HG03469 (cell line): ENCODE measurements at regions not wholly inside any gene's neighbourhood (a gene's known extent, or its start where the extent isn't known, plus 50 kb on each side); places are given as distances from the start of the nearest gene placed in this dataset.
"Not testable (repeated sequence)": the region's sequence is repeated elsewhere in the genome, so short reads cannot be mapped to it uniquely, and the experiment has no call there.

Experiments used
- ATAC-seq: cut with Tn5 transposase; IDR thresholded peaks from one replicate; pipeline ENCODE4 v1.9.1; 2021; ENCODE audit warnings: mild to moderate bottlenecking, moderate library complexity, moderate number of reproducible peaks; ENCODE audit not compliant: unreplicated experiment

GRCh38 chr16:62794724-62795123, 758.5 kb upstream of the CDH8 start:
- ATAC-seq = no peak

- not testable (repeated sequence) for ATAC-seq
Measured at GRCh38 chr16:62780081-62780480, 743.8 kb upstream of the CDH8 start.

- no peak for ATAC-seq
Measured at GRCh38 chr16:62764572-62764971, 728.3 kb upstream of the CDH8 start.

- no peak for ATAC-seq
Measured at GRCh38 chr16:62760398-62760797, 724.2 kb upstream of the CDH8 start.

GRCh38 chr16:62755938-62756337, 719.7 kb upstream of the CDH8 start:
- ATAC-seq = no peak

GRCh38 chr16:62752854-62753253, 716.6 kb upstream of the CDH8 start:
- ATAC-seq = no peak

GRCh38 chr16:62751218-62751617, 715.0 kb upstream of the CDH8 start:
- no peak for ATAC-seq

GRCh38 chr16:62741692-62742091, 705.5 kb upstream of the CDH8 start:
- no peak for ATAC-seq

GRCh38 chr16:62738666-62739460, 702.6 kb upstream of the CDH8 start:
- no peak for ATAC-seq

- no peak for ATAC-seq
Measured at GRCh38 chr16:62732092-62732491, 695.9 kb upstream of the CDH8 start.

GRCh38 chr16:62724670-62725269, 688.5 kb upstream of the CDH8 start:
- ATAC-seq = not testable (repeated sequence)

- ATAC-seq = no peak
Measured at GRCh38 chr16:62720651-62721050, 684.4 kb upstream of the CDH8 start.

- ATAC-seq = no peak
Measured at GRCh38 chr16:62717026-62717425, 680.8 kb upstream of the CDH8 start.

- ATAC-seq = no peak
Measured at GRCh38 chr16:62715701-62716100, 679.5 kb upstream of the CDH8 start.

GRCh38 chr16:62712566-62712965, 676.3 kb upstream of the CDH8 start:
- no peak for ATAC-seq

GRCh38 chr16:62711797-62712196, 675.6 kb upstream of the CDH8 start:
- no peak for ATAC-seq

GRCh38 chr16:62709794-62710193, 673.6 kb upstream of the CDH8 start:
- no peak for ATAC-seq

GRCh38 chr16:62701426-62701825, 665.2 kb upstream of the CDH8 start:
- no peak for ATAC-seq

GRCh38 chr16:62700426-62701294, 664.4 kb upstream of the CDH8 start:
- ATAC-seq = no peak

GRCh38 chr16:62692685-62693084, 656.4 kb upstream of the CDH8 start:
- ATAC-seq = no peak

- ATAC-seq = no peak
Measured at GRCh38 chr16:62681819-62682218, 645.6 kb upstream of the CDH8 start.

- ATAC-seq = no peak
Measured at GRCh38 chr16:62678796-62679195, 642.6 kb upstream of the CDH8 start.
